Erythroblast (primary cell): ENCODE measurements at regions not wholly inside any gene's neighbourhood (a gene's known extent, or its start where the extent isn't known, plus 50 kb on each side); places are given as distances from the start of the nearest gene placed in this dataset.
A peak's percentile ranks its signal among the peaks of the same experiment; 100 is the strongest.

Experiments
- DNase-seq, 2 experiments: peaks; one replicate each; lab custom pipeline; 2025; lab: John Stamatoyannopoulos, UW
- GATA1 ChIP-seq: IDR thresholded peaks from 2 replicates; pipeline ENCODE4 v1.6.1; 2011; ENCODE audit warnings: low read depth, mild to moderate bottlenecking, control low read depth, low read length, moderate library complexity
- POLR2A ChIP-seq: IDR thresholded peaks from 2 replicates; pipeline ENCODE4 v1.6.1; 2011; ENCODE audit warnings: mild to moderate bottlenecking, low read length

DNA sequence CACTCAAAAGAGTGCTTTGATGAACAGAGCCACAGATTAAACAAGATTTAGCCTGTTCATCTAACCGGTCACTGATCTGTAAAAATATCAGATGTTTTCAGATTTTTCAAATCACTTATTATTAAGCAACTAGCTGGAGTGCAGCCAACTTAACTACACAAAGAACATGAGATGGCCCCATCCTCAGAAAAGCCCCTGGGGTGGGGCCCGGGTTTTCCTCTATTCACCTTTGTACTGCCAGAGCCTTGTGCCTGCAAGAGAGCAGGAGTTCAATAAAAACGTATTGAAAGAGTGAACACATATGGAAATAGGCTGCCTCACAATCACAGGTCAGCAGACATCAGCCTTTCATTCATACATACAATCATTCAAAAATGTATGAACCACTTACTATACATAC, 516.1 kb downstream of the OMA1 start:
- no peak for TF ChIP-seq POLR2A
- TF ChIP-seq GATA1: no peak
- no peak for DNase-seq

DNA sequence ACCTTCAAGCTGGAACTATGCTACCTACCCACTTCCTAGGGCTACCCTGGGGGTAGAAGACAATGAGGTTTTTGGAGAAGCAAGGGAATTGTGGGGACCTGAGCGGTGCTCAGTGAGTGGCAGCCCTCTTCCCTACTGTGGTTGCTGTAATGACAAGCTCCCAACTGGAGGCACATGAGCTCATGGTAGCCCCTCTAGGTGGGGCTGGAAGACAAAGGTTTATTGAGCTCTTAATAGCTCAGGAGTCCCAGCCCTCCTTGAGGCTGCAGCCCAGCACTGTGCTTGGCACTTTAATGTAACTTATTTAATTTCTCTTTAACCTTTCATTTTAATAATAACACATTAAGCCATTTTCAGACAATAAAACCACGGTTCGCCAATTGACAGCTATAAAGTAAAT, 528.9 kb downstream of the OMA1 start:
- TF ChIP-seq POLR2A: no peak
- no peak for TF ChIP-seq GATA1
- DNase-seq: no peak

DNA sequence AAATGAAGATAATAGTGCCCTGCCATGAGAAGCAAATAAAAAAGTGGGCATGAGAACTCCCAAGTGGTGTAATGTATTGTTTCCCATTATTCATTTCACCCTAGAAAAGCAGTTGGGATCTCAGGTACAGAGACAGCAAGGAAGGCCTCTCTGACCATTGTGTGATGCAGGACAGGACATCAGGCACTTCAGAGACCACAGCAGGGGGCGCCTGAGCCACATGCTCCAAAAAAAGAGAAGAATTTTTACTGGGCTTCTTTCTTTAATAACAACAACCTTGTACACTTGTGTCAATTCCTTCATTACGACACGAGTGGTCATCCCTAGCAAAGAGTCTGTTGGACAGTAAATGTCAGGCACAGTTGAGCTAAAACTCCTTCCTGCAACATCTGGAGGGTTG, 533.3 kb downstream of the OMA1 start:
- DNase-seq: peak in 1 of 2 experiments; percentile 4
- TF ChIP-seq GATA1: no peak
- TF ChIP-seq POLR2A: no peak

DNA sequence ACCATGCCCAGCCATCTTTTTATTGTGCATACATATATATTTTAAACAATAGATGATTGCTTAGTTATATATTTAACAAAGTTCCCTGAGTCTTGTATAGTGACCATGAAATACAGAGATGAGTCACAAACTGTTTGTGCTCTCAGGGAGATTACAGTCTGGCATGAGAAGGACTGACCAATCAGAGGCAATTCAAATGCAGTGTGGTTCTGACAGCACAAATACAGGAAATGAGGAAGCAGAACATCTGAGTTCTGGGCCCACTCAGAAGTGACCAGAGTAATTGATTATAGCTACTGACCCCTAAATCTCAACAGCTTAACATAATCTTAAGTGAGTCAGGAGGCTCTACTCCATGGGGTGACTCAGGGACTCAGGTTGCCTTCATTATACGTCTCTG, 534.5 kb downstream of the OMA1 start:
- DNase-seq: no peak
- no peak for TF ChIP-seq POLR2A
- TF ChIP-seq GATA1: no peak

DNA sequence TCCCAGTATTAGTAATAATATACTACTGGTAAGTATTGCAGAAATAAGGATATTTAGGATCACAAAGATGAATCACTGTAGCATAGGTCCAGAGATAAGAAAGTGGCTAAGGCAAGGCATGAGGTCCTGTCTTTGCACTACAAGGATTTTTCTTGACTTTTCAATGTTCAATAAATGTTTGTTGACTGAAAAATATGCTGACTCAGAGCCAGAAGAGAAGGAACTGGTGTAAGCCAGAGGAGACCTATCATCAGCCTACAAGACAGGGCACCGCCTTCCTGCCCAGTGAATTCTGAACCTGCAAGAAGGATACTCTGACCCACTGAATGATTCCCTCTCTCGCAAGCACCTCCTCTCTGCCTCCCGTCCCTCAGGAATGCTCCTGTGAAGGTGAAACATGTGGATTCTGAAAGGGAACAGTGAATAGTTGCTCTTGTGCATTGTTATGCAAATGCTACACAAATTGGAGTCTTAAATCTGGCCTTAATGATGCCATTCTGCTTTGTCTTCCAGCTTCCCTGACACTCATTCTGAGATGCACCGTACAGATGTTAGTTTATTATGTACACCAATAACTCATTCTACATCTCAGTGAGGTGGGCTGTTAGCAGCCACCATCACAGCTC, 540.0 kb downstream of the OMA1 start:
- no peak for DNase-seq
- TF ChIP-seq POLR2A (no peak), GATA1 (no peak)

DNA sequence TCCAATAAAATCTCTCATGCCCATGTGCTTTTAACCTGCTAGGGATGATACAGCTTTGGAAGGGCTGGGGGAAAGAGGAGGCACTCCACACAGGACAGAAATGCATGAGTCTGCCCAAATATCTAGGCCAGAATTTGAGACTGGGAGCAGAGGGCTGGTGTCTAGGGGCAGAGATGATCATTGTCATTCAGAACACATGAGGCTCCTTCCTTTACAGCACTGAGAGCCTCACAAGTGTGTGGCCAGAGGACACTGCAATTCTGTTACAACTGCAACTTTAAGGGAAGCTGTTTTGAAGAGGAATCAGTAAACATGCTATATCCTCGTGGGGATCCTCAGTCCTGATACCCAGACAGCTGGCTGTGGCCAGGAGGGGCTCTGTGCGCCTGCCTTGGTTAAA, 541.3 kb downstream of the OMA1 start:
- TF ChIP-seq GATA1 (no peak), POLR2A (no peak)
- no peak for DNase-seq

DNA sequence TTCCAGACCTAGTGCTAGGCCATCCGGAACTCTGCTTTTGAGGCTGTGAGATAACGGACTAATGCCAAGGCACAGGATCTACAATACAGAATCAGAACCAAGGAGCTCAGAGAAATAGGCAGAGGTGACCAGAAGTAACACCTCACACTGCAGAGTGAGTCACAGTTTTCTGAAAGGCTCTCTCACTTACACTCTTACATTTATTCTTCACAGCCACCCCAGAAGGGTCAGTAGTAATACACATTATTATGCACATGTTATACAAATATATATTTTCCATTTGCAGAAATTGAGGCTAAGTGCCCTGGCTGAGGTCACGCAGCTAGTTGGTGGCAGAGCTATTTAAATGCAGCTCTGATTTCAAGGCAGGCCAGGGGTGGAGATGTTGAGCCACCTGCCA, 542.5 kb downstream of the OMA1 start:
- TF ChIP-seq POLR2A (no peak), GATA1 (no peak)
- DNase-seq: no peak

DNA sequence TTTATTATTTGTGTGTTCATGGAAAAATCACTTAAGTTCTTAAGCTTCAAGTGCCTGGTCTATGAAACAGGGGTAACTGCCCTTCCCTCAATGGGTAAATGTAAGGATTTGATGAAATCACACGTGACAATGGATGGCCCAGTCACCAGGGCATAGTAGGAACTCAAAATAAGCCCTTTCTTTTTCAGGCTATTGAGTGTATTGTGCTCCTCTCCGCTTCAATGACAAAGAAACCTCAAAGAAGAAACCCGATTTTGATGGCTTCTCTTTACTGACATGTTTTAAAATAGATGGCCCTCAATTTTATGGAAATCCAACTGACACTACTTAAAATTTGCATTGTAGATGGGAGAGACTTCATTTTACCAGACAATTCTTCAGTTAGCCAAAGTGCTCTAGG, 543.5 kb downstream of the OMA1 start:
- TF ChIP-seq GATA1 (no peak), POLR2A (no peak)
- DNase-seq: no peak

DNA sequence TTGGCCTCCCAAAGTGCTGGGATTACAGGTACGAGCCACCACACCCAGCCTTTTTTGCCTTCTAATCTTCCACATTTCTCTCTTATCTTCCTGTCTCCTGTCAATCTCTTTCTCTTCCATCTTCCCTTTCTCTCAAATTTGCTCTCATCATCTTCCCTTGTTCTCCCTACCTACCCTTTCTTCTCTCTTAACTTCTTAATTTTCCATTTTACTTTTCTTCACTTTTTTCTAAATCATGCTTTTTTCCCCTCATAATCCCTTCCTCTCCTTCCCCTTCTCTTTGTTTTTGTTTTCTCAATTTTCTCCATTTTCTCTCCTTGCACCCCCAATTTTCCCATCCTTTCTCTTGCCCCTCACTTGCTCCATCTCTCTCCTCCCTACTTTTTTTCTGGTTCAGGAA, 545.7 kb downstream of the OMA1 start:
- DNase-seq: no peak
- TF ChIP-seq POLR2A (no peak), GATA1 (no peak)

DNA sequence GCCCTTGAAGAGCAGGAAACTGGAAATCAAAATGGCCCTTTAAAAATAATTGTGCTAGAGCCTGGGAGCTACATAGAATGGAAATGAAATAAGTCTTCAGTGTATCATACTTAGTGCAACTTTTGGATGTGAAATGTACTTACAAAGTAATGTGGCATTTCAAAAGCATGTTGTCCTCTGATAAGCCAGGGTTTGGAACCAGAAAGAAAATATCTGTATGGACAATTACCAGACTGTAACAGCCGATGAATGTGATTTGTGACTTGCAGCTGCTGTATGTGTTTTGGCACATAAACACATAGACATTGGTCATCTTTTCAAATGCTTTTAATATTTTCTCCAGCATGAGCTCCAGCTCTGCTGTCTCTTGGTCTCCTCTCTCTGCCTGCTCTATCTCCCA, 546.4 kb downstream of the OMA1 start:
- no peak for TF ChIP-seq POLR2A
- no peak for TF ChIP-seq GATA1
- no peak for DNase-seq

DNA sequence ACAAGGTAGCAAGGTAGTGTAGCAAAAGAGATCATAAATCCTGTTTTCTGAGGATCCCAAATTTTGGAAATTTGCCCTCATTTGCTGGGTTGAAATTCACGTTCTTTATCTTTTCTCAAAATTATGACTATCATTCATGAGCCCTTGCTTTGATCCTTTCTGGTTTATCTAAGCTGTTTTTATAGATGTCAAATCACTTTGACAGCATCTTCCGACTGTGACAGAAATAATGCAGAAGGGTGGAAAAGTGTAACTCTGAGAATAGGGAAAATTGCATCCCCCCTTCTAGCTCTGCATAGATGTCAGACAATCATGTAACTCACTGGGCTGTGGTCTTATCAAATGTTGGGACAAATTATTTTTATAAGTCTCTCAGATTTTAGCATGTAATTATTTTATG, 550.1 kb downstream of the OMA1 start:
- TF ChIP-seq GATA1 (no peak), POLR2A (no peak)
- DNase-seq: no peak

DNA sequence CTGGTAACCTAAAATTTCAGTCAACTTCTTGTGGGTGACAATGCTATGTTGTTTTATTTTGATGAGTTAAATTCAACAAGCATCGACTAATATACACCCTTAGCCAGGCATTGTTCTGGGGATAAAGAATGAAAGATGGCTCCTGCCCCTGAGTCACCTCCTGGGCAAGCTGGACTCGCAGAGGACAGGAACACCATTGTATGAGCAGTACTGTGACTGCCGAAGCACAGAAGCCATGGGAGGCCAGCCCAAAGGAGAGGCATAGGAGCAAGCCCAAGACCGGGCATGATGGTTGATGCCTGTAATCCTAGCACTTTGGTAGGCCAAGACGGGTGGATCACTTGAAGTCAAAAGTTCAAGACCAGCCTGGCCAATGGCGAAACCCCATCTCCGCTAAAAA, 555.2 kb downstream of the OMA1 start:
- TF ChIP-seq GATA1 (no peak), POLR2A (no peak)
- no peak for DNase-seq

DNA sequence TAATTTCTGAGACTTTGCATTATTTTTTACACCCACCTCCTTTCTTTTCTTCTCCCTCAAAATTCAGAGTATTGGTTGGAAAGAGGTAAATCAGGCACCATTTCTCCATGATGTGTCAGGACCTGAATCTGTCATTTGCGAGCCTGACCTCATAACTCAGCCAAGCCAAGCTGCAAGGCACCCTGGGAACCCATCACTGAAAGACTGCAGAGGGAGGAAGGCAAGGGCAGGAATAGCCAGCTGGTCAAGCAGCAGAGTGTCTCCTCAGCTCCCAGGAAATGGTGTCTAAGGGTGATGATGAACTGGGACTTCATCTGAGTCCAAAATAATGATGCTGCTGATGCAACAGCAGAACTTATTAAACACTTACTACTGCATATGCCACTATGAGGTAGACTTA, 556.6 kb downstream of the OMA1 start:
- TF ChIP-seq POLR2A: no peak
- TF ChIP-seq GATA1: no peak
- DNase-seq: no peak

DNA sequence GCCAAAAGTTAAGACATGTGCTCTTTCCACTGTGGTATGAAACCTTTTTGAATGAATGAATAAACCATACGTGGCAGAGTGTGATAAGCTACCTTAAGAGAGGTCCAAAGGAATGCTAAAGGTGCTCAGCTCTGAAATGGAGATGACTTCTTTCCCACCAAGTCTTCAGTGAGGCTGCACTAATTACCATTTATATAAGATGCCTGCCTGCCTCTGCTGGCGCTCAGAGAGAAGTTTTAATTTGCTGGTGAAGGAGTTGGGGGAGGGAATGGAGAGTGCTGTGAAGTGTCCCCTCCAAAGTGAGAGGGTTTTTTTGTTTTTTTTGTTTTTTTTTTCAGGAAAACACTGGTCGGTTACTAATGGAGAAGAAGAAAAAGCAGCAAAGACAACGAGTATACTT, 559.0 kb downstream of the OMA1 start:
- no peak for DNase-seq
- TF ChIP-seq GATA1 (no peak), POLR2A (no peak)

DNA sequence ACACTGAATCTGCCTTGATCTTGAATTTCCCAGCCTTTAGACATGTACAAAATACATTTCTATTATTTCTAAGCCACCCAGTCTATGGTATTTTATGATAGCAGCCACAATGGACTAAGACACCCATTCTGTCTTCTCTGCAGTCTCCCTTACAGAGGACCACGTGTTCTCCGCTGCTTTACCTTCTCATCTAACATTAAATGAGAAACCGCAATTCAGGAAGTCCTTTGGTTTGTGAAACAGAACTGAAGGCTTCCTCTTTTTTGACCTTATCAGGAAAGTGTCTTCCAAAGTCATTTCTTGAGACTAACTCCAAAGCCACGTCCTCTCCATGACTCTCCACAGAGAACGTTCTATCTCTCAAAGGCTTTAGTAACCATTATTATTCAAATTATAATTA, 560.1 kb downstream of the OMA1 start:
- no peak for DNase-seq
- TF ChIP-seq POLR2A: no peak
- TF ChIP-seq GATA1: no peak
